ENCODE measurements at regions not wholly inside any gene's neighbourhood (a gene's known extent, or its start where the extent isn't known, plus 50 kb on each side); places are given as distances from the start of the nearest gene placed in this dataset.

GRCh38 chr7:25432807-25433206 is 204.5 kb upstream of the NPVF start:
- Histone ChIP-seq H3K4me1 (ENCODE audit: control insufficient read depth in 1 of 2, insufficient read depth in 2 of 2, low read length in 2 of 2) (peaks cover 5 to 7% of the 10 kb centered on the region in 2 donors), H3K9ac (ENCODE audit: low read depth in 1 of 2, low read length in 2 of 2) (no peak overlapping the region), H3K9me3 (ENCODE audit: control insufficient read depth in 1 of 2, low read length in 2 of 2) (no peaks in the 10 kb centered on the region), H3K4me3 (ENCODE audit: low read depth in 1 of 2, low read length in 2 of 2) (no peak overlapping the region), H3K27ac (ENCODE audit: low read depth, low read length) (no peak overlapping the region), H3K36me3 (ENCODE audit: control insufficient read depth in 1 of 2, insufficient read depth in 2 of 2, low read length in 2 of 2) (no peaks in the 10 kb centered on the region), H3K27me3 (ENCODE audit: control insufficient read depth in 1 of 2, insufficient read depth in 2 of 2, low read length in 2 of 2) (peaks cover 0 to 3% of the 10 kb centered on the region in 2 donors)

DNA sequence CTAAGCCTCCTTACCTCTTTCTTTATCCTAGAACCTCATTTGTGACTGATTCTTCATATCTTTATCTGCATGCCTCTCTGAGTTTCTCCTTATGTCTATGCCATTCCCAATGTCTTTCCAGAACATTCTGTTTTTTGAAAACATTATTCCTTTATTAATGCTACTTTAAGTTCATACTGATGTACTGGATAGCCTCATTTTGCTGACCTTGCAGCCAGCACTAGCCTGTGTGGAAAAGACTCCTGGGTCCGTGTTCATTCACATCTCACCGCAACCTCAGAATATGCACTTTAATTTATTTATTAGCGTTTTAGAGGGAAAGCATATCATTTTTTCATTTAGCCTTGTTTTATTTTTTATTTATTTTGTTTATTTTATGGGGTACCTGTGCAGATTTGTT is 208.1 kb upstream of the NPVF start:
- Histone ChIP-seq H3K9ac (ENCODE audit: low read depth in 1 of 2, low read length in 2 of 2) (no peak overlapping the region), H3K27me3 (ENCODE audit: control insufficient read depth in 1 of 2, insufficient read depth in 2 of 2, low read length in 2 of 2) (peaks cover 0 to 3% of the 10 kb centered on the region in 2 donors), H3K36me3 (ENCODE audit: control insufficient read depth in 1 of 2, insufficient read depth in 2 of 2, low read length in 2 of 2) (no peaks in the 10 kb centered on the region), H3K27ac (ENCODE audit: low read depth, low read length) (no peak overlapping the region), H3K9me3 (ENCODE audit: control insufficient read depth in 1 of 2, low read length in 2 of 2) (peaks cover 0 to 3% of the 10 kb centered on the region in 2 donors), H3K4me3 (ENCODE audit: low read depth in 1 of 2, low read length in 2 of 2) (no peak overlapping the region), H3K4me1 (ENCODE audit: control insufficient read depth in 1 of 2, insufficient read depth in 2 of 2, low read length in 2 of 2) (no peaks in the 10 kb centered on the region)

DNA sequence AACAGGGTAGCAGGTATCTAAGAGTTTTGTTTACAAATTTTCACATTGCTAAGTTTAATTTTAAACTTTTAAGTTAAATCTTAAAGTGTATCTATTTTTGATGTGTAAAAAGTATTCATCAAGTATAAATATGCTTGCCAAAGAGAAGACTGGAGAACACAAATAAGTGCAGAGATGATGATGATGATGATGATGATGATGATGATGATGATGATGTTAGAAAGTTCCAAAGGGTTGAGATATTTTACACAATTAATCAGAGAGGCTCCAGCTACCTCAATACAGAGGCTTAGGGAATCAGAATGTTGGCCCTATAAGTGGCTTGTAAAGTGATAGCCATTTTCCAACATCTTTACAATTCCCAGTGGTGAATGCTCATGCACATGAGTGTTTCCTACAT is 209.0 kb upstream of the NPVF start:
- Histone ChIP-seq H3K27me3 (ENCODE audit: control insufficient read depth in 1 of 2, insufficient read depth in 2 of 2, low read length in 2 of 2) (peaks cover 0 to 3% of the 10 kb centered on the region in 2 donors), H3K27ac (ENCODE audit: low read depth, low read length) (no peak overlapping the region), H3K4me1 (ENCODE audit: control insufficient read depth in 1 of 2, insufficient read depth in 2 of 2, low read length in 2 of 2) (no peaks in the 10 kb centered on the region), H3K9me3 (ENCODE audit: control insufficient read depth in 1 of 2, low read length in 2 of 2) (peaks cover 0 to 10% of the 10 kb centered on the region in 2 donors), H3K9ac (ENCODE audit: low read depth in 1 of 2, low read length in 2 of 2) (no peak overlapping the region), H3K36me3 (ENCODE audit: control insufficient read depth in 1 of 2, insufficient read depth in 2 of 2, low read length in 2 of 2) (no peaks in the 10 kb centered on the region), H3K4me3 (ENCODE audit: low read depth in 1 of 2, low read length in 2 of 2) (no peak overlapping the region)

DNA sequence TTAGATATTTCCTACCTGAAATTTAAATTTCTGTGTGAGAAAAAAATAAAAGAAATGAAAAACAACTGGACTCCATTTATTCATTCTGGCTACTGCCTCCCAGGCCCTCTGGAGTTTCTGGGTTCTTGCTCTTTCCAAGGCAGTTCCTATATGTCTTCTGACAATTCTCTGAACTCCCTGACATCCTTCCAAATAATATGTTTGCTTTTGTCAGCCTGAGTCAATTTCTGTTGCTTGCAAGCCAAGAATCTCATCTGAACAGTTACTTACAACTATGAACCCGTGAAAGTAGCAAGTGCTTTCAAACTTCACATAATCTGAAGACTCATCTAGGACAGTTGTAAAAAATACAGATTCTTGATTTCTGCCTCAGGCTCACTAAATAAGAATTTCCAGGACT is 216.7 kb upstream of the NPVF start:
- H3K9me3 ChIP-seq (ENCODE audit: control insufficient read depth in 1 of 2, low read length in 2 of 2): peaks cover 2 to 10% of the 10 kb centered on the region in 2 donors

GRCh38 chr7:25448301-25448700 is 220.0 kb upstream of the NPVF start:
- no peak overlapping the region for H3K9ac ChIP-seq (ENCODE audit: low read depth in 1 of 2, low read length in 2 of 2)
- H3K4me1 ChIP-seq (ENCODE audit: control insufficient read depth in 1 of 2, insufficient read depth in 2 of 2, low read length in 2 of 2): no peaks in the 10 kb centered on the region
- H3K27ac ChIP-seq (ENCODE audit: low read depth, low read length): no peak overlapping the region

More for the DNA sequence above, 216.7 kb upstream of the NPVF start:
- Histone ChIP-seq H3K9ac (ENCODE audit: low read depth in 1 of 2, low read length in 2 of 2) (no peak overlapping the region), H3K36me3 (ENCODE audit: control insufficient read depth in 1 of 2, insufficient read depth in 2 of 2, low read length in 2 of 2) (no peaks in the 10 kb centered on the region), H3K27me3 (ENCODE audit: control insufficient read depth in 1 of 2, insufficient read depth in 2 of 2, low read length in 2 of 2) (no peaks in the 10 kb centered on the region), H3K4me3 (ENCODE audit: low read depth in 1 of 2, low read length in 2 of 2) (no peak overlapping the region), H3K4me1 (ENCODE audit: control insufficient read depth in 1 of 2, insufficient read depth in 2 of 2, low read length in 2 of 2) (no peaks in the 10 kb centered on the region), H3K27ac (ENCODE audit: low read depth, low read length) (no peak overlapping the region)

GRCh38 chr7:25454020-25454419 is 225.7 kb upstream of the NPVF start:
- Histone ChIP-seq H3K4me1 (ENCODE audit: control insufficient read depth in 1 of 2, insufficient read depth in 2 of 2, low read length in 2 of 2) (peaks cover 7 to 12% of the 10 kb centered on the region in 2 donors), H3K9me3 (ENCODE audit: control insufficient read depth in 1 of 2, low read length in 2 of 2) (no peaks in the 10 kb centered on the region), H3K9ac (ENCODE audit: low read depth in 1 of 2, low read length in 2 of 2) (no peak overlapping the region), H3K27ac (ENCODE audit: low read depth, low read length) (no peak overlapping the region), H3K36me3 (ENCODE audit: control insufficient read depth in 1 of 2, insufficient read depth in 2 of 2, low read length in 2 of 2) (no peaks in the 10 kb centered on the region), H3K4me3 (ENCODE audit: low read depth in 1 of 2, low read length in 2 of 2) (no peak overlapping the region), H3K27me3 (ENCODE audit: control insufficient read depth in 1 of 2, insufficient read depth in 2 of 2, low read length in 2 of 2) (peaks cover 3 to 6% of the 10 kb centered on the region in 2 donors)

More at GRCh38 chr7:25448301-25448700, 220.0 kb upstream of the NPVF start:
- Histone ChIP-seq H3K9me3 (ENCODE audit: control insufficient read depth in 1 of 2, low read length in 2 of 2) (peaks cover 0 to 2% of the 10 kb centered on the region in 2 donors), H3K4me3 (ENCODE audit: low read depth in 1 of 2, low read length in 2 of 2) (no peak overlapping the region), H3K27me3 (ENCODE audit: control insufficient read depth in 1 of 2, insufficient read depth in 2 of 2, low read length in 2 of 2) (no peaks in the 10 kb centered on the region), H3K36me3 (ENCODE audit: control insufficient read depth in 1 of 2, insufficient read depth in 2 of 2, low read length in 2 of 2) (no peaks in the 10 kb centered on the region)

GRCh38 chr7:25454562-25455041 is 226.3 kb upstream of the NPVF start:
- Histone ChIP-seq H3K4me3 (ENCODE audit: low read depth in 1 of 2, low read length in 2 of 2) (no peak overlapping the region), H3K27me3 (ENCODE audit: control insufficient read depth in 1 of 2, insufficient read depth in 2 of 2, low read length in 2 of 2) (peaks cover 3 to 6% of the 10 kb centered on the region in 2 donors), H3K9me3 (ENCODE audit: control insufficient read depth in 1 of 2, low read length in 2 of 2) (no peaks in the 10 kb centered on the region), H3K27ac (ENCODE audit: low read depth, low read length) (peak overlapping the region; percentile 53), H3K36me3 (ENCODE audit: control insufficient read depth in 1 of 2, insufficient read depth in 2 of 2, low read length in 2 of 2) (no peaks in the 10 kb centered on the region), H3K9ac (ENCODE audit: low read depth in 1 of 2, low read length in 2 of 2) (no peak overlapping the region), H3K4me1 (ENCODE audit: control insufficient read depth in 1 of 2, insufficient read depth in 2 of 2, low read length in 2 of 2) (peaks cover 7 to 12% of the 10 kb centered on the region in 2 donors)

DNA sequence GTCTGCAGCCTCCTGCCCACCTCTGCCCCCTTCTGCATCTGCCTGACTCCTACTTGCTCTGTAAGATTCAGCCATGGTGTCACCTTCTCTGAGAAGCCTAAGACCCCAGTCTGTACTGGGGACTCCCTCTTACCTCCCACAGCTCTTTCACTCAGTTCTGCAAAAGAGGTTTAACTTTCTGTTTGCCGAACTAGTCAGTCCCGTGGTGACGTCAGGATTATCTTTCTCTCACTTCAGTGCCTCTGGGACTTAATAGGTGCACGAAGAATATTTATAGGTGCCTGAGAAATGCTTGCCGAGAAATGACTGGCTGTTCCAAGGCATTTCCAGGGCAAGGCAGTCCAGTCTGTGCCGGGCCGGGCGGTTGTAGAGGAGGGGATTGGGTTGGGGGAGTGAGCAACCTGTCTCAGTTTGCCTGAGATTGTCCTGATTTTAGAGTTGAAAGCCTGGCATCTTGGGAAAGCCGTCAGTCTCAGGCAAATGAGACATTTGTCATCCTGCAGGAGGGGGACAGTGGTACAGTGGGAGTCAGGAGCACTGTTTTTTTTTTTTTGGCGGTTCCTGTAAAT is 227.5 kb upstream of the NPVF start:
- H3K4me1 ChIP-seq (ENCODE audit: control insufficient read depth in 1 of 2, insufficient read depth in 2 of 2, low read length in 2 of 2): peaks cover 12 to 13% of the 10 kb centered on the region in 2 donors
- no peaks in the 10 kb centered on the region for H3K36me3 ChIP-seq (ENCODE audit: control insufficient read depth in 1 of 2, insufficient read depth in 2 of 2, low read length in 2 of 2)
- H3K9ac ChIP-seq (ENCODE audit: low read depth in 1 of 2, low read length in 2 of 2): no peak overlapping the region
- no peak overlapping the region for H3K27ac ChIP-seq (ENCODE audit: low read depth, low read length)
- H3K4me3 ChIP-seq (ENCODE audit: low read depth in 1 of 2, low read length in 2 of 2): no peak overlapping the region
- H3K9me3 ChIP-seq (ENCODE audit: control insufficient read depth in 1 of 2, low read length in 2 of 2): no peaks in the 10 kb centered on the region
- H3K27me3 ChIP-seq (ENCODE audit: control insufficient read depth in 1 of 2, insufficient read depth in 2 of 2, low read length in 2 of 2): peaks cover 3 to 6% of the 10 kb centered on the region in 2 donors

- Histone ChIP-seq H3K27me3 (ENCODE audit: control insufficient read depth in 1 of 2, insufficient read depth in 2 of 2, low read length in 2 of 2) (peaks cover 3 to 6% of the 10 kb centered on the region in 2 donors), H3K4me3 (ENCODE audit: low read depth in 1 of 2, low read length in 2 of 2) (no peak overlapping the region), H3K27ac (ENCODE audit: low read depth, low read length) (peak overlapping the region; percentile 2), H3K9me3 (ENCODE audit: control insufficient read depth in 1 of 2, low read length in 2 of 2) (no peaks in the 10 kb centered on the region), H3K9ac (ENCODE audit: low read depth in 1 of 2, low read length in 2 of 2) (no peak overlapping the region), H3K4me1 (ENCODE audit: control insufficient read depth in 1 of 2, insufficient read depth in 2 of 2, low read length in 2 of 2) (peaks cover 12 to 13% of the 10 kb centered on the region in 2 donors), H3K36me3 (ENCODE audit: control insufficient read depth in 1 of 2, insufficient read depth in 2 of 2, low read length in 2 of 2) (no peaks in the 10 kb centered on the region)
Measured at GRCh38 chr7:25456467-25457171, 228.3 kb upstream of the NPVF start.

GRCh38 chr7:25459057-25459456 is 230.8 kb upstream of the NPVF start:
- no peak overlapping the region for H3K9ac ChIP-seq (ENCODE audit: low read depth in 1 of 2, low read length in 2 of 2)
- H3K9me3 ChIP-seq (ENCODE audit: control insufficient read depth in 1 of 2, low read length in 2 of 2): no peaks in the 10 kb centered on the region
- H3K27me3 ChIP-seq (ENCODE audit: control insufficient read depth in 1 of 2, insufficient read depth in 2 of 2, low read length in 2 of 2): peaks cover 3 to 6% of the 10 kb centered on the region in 2 donors
- peaks cover 12 to 13% of the 10 kb centered on the region in 2 donors for H3K4me1 ChIP-seq (ENCODE audit: control insufficient read depth in 1 of 2, insufficient read depth in 2 of 2, low read length in 2 of 2)
- no peak overlapping the region for H3K27ac ChIP-seq (ENCODE audit: low read depth, low read length)
- no peaks in the 10 kb centered on the region for H3K36me3 ChIP-seq (ENCODE audit: control insufficient read depth in 1 of 2, insufficient read depth in 2 of 2, low read length in 2 of 2)
- no peak overlapping the region for H3K4me3 ChIP-seq (ENCODE audit: low read depth in 1 of 2, low read length in 2 of 2)
